ENCODE measurements at regions not wholly inside any gene's neighbourhood (a gene's known extent, or its start where the extent isn't known, plus 50 kb on each side); places are given as distances from the start of the nearest gene placed in this dataset.
"Not testable (repeated sequence)": the region's sequence is repeated elsewhere in the genome, so short reads cannot be mapped to it uniquely, and the experiment has no call there.

DNA sequence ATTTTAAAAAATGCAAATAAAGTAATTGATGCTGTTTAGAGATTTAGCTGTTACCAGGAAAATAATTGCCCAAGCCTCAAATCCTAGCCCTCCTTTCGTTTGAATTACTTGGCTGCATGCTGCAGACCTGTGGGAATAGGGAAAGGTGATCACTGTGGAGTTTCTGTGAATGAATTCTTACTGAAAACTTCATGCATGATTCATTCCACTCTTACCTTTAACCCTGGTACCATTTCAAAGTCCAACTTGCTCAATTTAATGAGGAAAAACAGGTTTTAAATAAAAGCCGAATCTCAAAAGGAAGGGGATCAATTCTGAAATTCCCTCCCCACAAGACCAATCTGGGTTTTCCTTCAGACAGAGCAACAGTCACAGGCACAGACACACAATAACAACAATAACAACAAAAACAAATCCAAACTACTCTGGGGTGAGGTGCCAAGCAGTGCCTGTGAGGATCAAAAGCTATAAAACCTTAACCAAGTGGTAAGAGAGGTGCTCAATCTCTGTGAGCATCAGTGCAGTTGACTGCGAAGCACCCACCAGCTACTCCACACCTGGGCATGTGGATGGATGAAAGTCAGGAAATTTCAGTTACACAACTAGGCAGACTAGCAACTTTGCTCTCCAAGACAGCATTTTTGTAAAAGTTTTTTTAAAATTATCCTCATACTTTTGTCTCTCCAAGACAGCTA is 200.8 kb downstream of the CNTN3 start:
- no peak for DNase-seq

DNA sequence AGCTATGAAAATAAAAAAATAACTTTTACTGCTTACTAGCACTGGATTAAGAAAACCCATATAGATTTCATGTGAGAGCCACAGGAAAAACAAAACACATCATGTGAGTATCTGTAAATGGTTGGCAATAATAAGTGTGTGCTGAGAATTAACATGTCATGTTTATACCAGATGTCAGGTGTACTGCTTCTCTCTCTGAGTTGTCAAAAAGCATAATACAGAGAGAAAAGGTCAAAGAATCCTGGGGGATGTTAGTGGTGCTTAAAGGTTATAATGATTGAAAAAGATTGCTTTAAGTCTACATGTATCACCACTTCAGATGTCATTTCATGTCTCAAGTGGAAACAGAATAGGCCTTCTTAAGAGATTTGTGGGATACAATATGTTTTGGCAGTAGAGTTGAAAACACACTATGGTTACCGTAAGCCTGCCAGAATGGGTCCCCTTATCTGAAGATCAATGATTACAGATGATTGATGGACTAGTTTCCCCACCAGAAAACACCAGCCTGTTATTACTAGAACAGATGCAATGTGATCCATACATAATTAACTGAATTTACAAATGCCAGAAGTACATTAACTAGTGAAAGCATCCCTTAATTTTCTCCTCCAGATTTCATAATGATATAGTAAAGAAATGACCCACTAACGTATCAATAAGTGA is 204.1 kb downstream of the CNTN3 start:
- DNase-seq = no peak

DNA sequence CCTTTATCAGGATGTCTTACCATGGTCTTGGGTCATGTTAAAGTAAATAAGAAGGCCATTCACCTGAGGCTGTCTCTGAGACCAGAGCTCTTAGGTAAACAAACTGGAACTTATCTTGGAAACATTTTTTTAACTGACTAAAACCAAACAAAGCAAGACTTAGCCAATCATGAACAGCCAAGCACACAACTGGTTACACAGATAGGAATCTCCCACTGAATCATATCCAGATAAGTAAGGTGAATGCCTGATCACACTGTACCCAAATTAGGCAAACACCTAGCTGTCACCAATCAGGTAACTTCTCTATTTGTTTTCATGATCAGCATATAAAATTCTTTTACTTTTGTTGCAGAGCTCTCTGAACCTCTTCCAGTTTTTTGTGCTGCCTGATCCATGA is 205.4 kb downstream of the CNTN3 start:
- no peak for DNase-seq

DNA sequence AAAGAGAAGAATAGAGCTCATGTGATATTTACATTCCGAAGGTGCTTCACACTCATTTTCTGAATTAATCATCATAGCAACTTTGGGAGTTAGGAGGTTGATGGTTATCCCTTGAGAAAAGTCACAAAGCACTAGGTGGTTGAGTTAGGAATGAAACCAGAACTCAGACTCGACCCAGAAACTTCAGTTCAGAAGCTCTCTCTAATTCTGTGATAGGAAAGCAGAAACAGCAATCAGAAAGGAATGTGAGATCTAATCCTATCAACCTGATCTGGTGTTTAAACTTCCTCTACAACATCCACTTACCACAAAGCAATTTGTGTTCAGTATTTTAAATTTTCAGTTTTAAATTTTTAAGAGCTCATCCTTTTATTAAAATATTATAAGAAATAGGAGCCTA is 211.2 kb downstream of the CNTN3 start:
- no peak for DNase-seq

DNA sequence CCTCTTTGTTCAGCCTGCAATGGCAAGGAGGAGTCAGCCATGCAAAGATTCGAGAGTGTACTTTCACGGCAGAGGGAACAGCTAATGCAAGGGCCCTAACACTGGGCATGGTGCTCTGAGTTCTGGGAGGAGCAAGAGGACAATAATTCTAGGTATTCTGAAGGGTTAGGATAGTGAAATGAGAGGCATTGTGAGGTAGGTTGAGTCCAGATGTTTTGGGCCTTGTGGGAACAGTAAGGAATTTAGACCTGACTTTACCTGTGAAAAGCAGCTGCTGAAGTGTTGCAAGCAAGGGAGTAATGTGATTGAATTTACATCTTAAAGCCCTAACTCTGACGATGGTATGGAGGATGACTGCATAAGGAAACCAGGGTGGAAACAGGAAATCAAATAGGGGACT is 211.6 kb downstream of the CNTN3 start:
- DNase-seq = no peak

DNA sequence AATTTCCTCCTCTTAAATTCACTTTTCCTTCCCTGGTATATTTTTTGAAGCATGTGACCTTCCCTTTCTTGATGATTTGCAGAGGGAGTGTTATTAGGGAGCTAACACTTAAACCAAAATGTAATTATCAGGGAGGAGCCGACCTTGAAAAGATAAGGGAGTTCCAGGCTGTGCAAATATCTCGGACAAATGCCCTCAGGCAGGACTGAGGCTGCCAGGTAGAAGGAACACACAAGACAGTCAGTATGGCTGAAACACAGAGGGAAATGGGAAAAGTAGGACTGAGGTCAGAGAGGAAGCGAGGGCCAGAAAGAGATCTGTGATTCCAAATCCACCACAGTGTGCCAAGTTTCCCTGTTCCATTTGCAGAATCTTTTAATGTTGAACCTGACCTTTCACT is 221.0 kb downstream of the CNTN3 start:
- DNase-seq = no peak

DNA sequence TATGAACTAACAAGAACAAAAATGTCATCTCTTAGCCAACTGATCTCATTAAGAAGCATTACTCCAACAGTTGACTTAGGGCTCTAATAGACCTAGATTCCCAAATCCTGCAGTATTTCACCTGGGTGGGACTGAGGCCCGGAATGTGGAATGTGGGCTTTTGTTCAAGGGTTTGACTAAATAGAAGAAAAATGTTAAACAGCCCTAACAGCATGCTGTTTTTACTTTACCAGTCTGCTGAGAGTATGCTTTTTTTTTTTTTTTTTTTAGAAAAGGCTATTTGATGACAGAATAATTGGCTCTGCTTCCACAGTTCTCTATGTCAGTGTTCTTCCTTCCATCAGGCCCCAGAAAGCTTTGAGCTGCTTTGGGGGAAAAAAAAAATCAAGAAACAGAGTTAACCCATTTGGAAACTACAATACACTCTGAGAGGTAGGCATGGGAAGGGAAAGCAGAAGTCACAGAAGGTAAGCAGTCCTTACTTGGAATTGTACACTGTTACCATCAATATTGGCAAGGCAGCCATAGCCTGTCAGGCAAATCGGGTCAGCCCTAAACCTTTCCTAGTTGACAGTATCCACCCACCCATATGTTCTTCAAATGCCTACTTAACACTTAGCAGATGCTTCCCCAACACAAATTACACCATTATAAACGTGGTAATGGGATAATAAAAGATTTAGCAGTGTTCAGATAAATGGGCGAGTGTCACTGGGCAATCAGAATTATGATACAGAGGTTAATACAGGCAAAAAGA is 224.2 kb downstream of the CNTN3 start:
- no peak for DNase-seq

DNA sequence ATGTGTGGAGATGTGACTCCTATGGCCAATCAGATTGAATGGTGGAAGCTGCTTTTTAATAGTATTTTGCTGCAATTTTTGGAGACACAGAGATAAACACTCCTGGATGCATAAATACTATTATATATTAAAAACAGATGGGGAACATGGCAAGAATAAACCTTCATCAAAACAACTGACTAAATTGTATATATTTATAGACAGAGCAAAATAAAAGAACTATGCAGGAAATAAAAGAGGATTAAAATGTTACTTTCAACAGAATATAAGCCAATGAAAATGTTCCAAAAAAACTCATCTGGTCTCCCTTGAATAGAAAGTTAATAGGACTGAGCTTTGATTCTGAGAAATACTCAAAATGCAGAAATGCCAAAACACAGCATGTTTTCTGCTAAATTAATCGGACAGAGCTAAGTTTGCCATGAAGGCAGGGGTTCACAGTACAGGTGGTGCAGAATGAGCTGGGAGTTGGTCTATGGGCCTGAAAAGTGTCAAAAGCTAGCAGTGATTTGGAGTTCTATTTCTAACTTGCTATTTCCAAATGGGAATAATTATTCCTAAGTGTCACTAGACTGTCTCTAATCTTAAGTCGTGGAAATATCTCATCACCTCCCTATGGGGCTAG is 227.2 kb downstream of the CNTN3 start:
- no peak for DNase-seq

DNA sequence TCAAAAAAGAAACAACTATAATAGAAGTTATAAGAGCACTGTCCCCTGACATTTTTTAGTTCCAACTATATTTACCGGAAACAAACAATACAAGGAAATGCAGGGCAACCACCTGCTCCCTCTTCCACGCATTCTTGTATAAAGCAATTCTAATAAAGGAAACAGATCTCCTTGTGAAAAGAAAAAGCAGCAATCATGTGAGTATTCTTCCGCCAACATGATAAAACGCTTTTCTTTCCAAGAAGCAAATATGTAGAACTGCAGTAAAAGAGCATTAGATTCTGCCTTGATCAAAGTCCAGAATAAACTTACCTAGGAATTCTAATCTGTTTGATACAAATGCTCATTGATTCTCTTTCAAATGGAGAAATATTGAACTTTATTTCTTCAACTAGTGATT is 230.3 kb downstream of the CNTN3 start:
- DNase-seq = no peak

DNA sequence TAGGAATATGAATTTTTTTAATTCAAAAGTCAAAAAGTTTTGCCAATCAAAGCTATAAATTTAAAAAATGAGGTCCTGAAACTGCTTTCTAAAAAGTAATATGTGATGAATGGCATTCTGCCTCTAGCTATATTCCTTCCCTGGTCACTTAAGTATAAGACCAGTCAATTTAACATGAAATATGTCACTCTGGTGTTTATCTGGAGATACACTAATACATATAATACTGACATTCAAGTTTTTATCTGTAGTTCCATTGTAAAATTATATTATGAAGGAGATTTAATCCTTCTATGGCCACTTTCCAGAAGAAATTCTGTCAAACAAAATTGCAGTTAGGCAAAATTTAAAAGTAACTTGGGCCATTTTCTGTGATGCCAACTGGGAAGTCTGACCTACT is 236.8 kb downstream of the CNTN3 start:
- DNase-seq = no peak

DNA sequence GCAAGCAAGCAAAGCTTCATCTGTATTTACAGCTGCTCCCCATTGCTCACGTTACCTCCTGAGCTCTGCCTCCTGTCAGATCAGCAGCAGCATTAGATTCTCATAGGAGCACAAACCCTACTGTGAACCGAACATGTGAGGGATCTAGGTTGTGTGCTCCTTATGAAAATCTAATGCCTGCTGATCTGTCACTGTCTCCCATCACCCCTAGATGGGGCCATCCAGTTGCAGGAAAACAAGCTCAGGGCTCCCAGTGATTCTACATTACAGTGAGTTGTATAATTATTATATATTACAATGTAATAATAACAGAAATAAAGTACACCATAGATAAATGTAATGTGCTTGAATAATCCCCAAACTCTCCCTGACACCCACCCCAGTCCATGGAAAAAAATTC is 238.1 kb downstream of the CNTN3 start:
- not testable (repeated sequence) for DNase-seq

DNA sequence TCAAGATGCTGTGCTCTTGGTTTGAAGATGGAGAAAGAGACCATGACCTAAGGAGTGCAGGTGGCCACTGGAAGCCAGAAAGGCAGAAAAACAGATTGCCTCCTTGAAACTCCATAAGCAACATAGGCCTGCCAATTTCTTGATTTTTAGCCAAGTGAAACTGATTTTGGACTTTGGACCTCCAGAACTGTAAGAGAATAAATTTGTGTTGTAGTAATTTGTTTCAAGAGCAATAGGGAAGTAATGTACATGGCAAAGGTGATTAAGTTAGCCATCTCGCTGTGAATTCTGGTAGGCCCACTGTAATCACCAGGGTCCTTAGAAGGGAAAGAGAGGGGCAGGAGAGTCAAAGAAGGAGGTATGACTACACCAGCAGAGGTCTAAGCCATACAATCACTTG is 238.8 kb downstream of the CNTN3 start:
- DNase-seq = no peak

DNA sequence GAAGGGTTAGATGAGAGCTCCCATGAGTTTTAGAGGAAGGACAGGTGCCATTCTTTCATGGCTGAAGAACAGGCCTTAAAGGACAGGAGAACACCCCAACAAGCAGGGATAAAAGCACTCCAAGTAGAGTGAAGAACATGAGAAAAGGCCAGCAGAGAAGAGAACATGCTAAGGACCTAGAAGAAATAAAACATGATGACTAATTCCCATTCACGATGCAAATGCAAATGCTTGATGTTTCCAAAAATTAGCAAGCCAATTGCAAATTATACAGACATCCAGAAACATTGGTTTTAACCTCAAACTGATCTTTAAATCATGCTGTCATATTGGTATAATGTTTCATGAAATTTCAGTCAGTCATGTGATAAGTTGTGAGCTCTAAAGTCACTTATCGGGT is 241.7 kb downstream of the CNTN3 start:
- no peak for DNase-seq

DNA sequence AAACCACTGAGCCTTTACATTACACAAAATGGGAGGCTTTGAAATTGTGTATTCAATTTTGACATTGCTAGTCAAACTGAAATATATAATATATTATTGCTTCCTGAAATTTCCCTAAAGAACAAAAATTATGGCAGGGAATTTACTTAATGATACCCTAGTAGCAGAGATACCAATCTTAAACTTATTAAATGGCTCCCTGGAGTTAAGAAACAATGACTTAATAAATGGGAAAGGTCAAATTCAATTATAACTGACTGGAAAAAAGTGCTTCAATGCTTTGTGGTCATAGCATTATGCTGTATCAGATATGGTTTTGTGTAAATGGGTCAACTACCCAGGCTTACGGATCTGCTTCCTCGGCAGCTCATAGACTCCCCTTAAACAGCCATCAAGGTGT is 244.1 kb downstream of the CNTN3 start:
- no peak for DNase-seq

DNA sequence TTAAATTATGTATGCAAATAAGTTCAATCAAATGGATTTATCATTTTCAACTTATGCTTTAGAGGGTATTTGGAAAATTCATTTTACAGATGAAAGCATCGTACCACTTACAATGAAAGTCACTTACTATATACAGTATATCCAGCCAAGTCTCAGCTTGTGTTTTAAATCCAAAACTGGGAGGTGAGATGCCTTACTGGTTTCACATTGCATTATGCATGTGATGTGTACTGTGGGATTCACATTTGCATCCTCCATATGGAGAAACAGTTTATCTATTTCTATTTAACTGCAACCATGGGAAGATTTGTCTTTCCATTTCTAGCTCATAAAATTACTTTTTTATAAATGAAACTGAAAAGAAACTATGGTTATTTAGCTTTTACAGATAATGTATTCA is 248.1 kb downstream of the CNTN3 start:
- no peak for DNase-seq

DNA sequence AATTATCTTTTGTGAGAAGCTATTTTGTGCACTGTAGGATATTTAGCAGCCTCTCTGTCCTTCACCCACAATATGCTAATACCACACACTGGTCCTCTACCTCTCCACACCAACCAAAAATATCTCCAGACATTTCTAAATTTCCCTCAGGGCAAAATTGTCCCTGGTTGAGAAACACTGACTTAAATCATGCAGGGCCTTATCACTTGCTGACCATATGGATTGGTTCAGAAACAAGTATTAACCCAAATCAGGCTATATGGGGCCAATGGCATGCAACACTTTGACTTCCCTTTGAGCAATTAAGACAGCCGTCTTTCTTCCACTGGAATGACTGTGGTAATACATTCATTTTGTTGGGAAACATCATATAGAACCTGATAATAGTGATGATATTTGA is 251.1 kb downstream of the CNTN3 start:
- DNase-seq = no peak

DNA sequence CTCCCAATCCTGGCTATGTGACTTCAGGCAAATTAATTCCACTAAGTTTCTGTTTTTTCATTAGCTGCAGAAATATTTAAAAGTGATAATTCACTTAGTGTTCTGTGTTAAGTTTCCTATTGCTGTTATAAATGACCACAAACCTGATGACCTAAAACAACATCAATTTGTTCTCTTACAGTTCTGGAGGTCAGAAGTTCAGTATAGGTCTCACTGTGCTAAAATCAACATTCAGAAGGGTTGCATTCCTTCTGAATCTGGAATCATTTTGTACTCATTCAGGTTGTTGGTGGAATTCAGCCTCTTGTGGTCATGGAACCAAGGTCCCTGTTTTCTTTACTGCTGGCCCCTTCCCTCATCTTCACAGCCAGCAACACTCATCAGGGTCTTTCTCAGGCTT is 254.1 kb downstream of the CNTN3 start:
- no peak for DNase-seq

DNA sequence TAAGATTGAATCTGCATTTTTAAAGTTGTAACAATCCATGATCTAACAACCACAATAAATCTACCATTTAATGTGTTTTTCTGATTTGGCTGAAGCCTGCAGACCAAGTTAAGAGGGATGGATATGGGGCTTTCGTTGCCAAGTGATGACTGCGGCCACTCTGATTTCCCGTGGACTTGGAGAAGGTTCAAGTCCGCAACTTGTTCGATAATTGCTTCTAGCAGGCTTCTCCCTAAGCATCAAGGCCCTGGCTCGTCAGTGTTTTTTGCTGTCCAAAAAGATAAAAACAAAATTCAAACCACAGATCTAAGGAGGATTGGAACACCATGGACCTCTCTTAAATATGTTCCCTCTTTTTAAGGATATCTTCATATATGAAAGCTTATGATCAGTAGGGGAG is 256.6 kb downstream of the CNTN3 start:
- DNase-seq = no peak

DNA sequence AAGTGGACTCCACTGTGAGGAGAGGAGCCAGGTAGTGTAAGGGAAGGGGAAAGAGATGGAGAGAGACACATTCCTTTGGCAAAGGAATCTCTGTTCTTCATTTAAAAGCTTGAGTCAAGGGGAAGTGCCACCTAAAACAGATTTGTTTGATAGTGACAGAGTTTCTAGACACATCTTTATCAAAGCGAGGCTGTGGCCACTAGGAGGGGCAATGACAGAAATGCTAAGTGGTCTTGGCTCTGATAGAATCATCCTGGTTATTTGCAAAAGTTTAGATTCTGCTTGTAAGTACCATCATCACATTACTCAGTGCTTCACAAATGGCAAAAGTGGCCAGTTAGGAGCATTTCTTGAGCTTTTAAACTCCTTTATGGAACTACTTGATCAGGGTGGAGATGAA is 261.4 kb downstream of the CNTN3 start:
- no peak for DNase-seq

DNA sequence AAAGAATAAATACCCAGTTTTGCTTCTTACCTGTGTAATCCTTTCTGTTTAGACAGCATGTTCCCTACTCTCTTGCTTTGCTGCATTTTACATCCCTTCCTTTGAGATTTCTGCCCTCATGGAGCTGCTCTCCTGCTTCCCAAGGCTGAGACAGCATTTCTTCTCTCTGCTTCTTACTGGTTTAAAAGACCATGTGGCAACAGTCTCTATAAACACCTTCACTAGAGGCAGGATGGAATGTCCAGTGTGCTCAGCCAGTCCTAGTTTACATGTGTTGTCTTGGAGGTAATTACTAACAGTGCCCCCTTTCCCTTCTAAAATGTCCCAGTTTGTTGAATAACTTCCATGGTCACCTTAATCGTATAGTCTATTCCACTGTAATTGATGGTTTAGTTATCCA is 262.3 kb downstream of the CNTN3 start:
- no peak for DNase-seq

DNA sequence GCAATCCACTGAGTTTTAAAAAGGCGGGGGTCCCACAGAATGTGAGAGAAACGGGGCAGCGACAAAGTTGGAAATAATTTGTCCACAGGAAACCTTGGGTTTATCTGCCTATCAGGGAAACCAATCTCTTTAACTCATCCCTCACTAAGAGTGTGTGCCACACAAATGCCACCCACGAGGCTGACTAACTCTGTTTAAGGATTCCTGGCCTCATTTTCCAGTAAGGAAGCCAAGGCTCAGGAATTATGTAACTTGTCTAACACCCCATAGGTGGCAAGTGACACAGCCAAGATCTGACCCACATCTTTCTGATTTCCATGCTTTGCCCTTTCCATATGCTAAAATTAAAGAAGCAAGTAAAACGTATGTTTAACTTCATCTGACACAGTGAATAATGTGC is 263.2 kb downstream of the CNTN3 start:
- no peak for DNase-seq

DNA sequence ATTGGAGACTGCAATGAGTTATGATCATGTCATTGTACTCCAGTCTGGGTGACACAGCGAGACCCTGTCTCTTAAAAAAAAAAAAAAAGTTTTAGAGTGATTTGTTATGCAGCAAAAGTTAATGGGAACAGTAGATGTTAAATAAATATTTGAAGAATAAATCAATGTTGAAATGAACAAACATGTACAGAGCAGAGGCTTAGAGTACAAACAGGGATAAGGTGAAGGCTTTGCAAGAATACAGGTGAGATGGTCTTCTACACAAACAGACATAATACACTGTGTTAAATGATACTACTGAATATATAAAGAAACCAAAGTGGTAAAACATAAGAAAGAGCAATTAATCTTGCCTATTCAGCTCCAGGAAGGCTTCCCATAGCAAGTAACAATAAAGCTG is 265.4 kb downstream of the CNTN3 start:
- no peak for DNase-seq

DNA sequence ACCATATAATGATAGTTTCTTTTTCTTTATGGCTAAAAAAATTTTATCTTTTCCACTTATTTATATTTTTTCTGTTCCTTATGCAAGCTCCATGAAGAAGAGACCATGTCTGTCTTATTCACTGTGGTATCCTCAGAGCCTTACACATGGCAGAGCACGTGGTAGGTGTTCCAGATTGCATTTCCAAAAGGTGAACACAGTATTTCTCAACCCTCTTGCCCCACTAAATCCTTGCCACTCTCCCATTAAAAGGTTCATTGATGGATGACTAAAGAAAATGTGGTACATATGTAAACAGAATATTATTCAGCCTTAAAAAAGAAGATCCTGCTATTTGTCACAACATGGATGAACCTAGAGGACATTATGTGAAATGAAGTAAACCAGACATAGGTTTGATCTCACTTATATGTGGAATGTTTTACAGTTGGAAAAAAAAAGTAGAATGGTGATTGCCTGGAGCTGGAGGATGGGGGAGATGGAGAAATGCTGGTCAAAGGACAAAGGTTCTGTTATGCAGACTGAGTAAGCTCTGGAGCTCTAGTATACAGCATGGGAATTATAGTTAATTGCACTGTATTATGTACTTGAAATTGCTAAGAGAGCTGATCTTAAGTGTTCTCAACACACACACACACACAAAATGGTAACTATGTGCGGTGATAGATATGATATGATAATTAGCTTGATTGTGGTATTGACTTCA is 266.7 kb downstream of the CNTN3 start:
- no peak for DNase-seq
